ENCODE measurements at regions not wholly inside any gene's neighbourhood (a gene's known extent, or its start where the extent isn't known, plus 50 kb on each side); places are given as distances from the start of the nearest gene placed in this dataset.
"Not testable (repeated sequence)": the region's sequence is repeated elsewhere in the genome, so short reads cannot be mapped to it uniquely, and the experiment has no call there.

DNA sequence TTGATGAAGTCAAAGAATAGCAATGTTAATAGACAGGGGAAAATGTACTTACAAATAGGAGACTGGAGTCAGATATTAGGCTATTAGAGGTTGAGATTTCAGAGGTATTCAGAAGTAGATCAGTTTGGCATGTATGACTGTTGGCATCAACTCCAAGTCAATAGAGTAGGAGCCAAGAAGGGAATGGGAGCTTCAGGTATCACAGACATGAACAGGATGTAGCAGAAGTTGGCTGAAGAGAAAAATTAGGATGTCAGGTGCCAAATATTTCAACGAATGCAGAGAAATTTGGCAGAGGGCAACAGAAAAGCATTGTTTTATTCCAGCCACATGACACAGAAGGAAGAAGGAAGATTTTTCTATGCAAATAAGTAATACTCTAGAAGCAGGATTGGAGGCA is 69.7 kb downstream of the GLYATL1 start:
- H3K4me2 ChIP-seq: peak overlapping the region; percentile 40; the same call in 1 of the 2 replicates
- H3K4me3 ChIP-seq: no peak overlapping the region
- no peaks in the 10 kb centered on the region for H3K9me3 ChIP-seq
- no peaks in the 10 kb centered on the region for H3K27me3 ChIP-seq
- H3K27ac ChIP-seq: no peak overlapping the region
- H3K4me1 ChIP-seq: peaks cover 34% of the 10 kb centered on the region
- no peaks in the 10 kb centered on the region for H3K36me3 ChIP-seq
- no peak for TF ChIP-seq Cebpa-rat (IDR thresholded peaks at IDR 0.05)
- H4K20me1 ChIP-seq: no peaks in the 10 kb centered on the region
- no peak overlapping the region for H3K9ac ChIP-seq

DNA sequence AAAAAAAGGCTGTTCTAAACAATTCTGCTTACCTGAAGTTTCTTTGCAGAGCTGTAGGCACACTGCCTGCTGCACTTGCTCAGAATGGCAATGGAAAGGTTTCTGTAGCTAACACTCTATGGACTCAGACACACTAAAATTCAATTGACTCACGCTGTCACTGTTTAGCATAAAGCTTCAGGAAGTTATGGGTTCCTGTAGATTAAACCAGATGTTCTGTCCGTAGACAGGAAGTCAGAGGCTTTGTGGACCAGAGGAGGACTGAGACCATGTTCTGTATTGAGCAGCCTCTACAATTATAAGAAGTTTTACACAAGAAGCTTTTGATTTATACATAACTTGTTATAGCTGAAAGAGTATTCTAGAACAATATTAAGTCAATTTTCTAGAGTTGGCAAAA is 70.4 kb downstream of the GLYATL1 start:
- H3K4me2 ChIP-seq: peak overlapping the region; percentile 40
- H3K36me3 ChIP-seq: no peaks in the 10 kb centered on the region
- H3K27ac ChIP-seq: no peak overlapping the region
- no peaks in the 10 kb centered on the region for H3K27me3 ChIP-seq
- no peaks in the 10 kb centered on the region for H3K9me3 ChIP-seq
- H3K4me3 ChIP-seq: no peak overlapping the region
- no peaks in the 10 kb centered on the region for H4K20me1 ChIP-seq
- peaks cover 34% of the 10 kb centered on the region for H3K4me1 ChIP-seq
- H3K9ac ChIP-seq: no peak overlapping the region
- no peak for TF ChIP-seq Cebpa-rat (IDR thresholded peaks at IDR 0.05)

GRCh38 chr11:59010708-59011107 is 71.4 kb downstream of the GLYATL1 start:
- no peak for TF ChIP-seq Cebpa-rat (IDR thresholded peaks at IDR 0.05)
- peak overlapping the region; percentile 10; the same call in 1 of the 2 replicates for H3K4me2 ChIP-seq
- H3K4me3 ChIP-seq: no peak overlapping the region
- H3K4me1 ChIP-seq: peaks cover 34% of the 10 kb centered on the region
- H4K20me1 ChIP-seq: no peaks in the 10 kb centered on the region
- no peaks in the 10 kb centered on the region for H3K27me3 ChIP-seq
- no peaks in the 10 kb centered on the region for H3K36me3 ChIP-seq
- H3K27ac ChIP-seq: no peak overlapping the region
- no peak overlapping the region for H3K9ac ChIP-seq
- H3K9me3 ChIP-seq: peaks cover 5% of the 10 kb centered on the region; the same call in 1 of the 2 replicates

DNA sequence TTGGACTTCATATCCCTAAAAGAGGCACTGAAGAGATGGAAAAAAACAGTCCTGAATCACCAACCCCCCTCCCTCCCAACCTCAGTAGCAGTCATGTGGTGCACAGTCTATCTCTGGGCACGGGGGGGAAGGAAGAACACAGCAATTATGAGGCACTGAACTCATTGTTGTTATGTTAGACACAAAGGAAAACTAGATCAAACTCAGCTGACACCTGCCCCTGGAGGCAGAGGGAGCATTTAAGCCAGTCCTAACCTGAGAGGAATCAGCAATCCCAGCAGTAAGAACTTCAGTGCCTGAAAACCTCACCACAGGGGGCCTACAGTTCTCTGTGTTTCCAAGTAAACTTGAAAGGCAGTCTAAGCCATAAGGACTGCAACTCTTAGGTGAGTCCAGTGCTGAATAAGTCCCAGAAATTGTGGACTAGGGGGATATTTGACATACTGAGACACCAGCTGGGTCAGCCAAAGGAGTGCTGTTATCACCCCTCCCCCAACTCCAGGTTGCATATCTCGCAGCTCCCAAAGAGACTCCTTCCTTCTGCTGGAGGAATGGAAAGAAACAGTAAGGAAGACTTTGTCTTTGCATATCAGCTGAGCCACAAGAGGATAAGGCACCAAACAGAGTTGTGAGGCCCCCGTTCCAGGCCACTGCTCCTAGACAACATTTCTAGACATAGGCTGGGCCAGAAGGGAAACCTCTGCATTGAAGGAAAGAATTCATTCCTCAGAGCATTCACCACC is 72.5 kb downstream of the GLYATL1 start:
- H3K9ac ChIP-seq: no peak overlapping the region
- no peak overlapping the region for H3K27ac ChIP-seq
- H3K4me2 ChIP-seq: peak overlapping the region; percentile 42
- H3K4me3 ChIP-seq: no peak overlapping the region
- H4K20me1 ChIP-seq: no peaks in the 10 kb centered on the region
- H3K36me3 ChIP-seq: no peaks in the 10 kb centered on the region
- no peaks in the 10 kb centered on the region for H3K27me3 ChIP-seq
- H3K4me1 ChIP-seq: peaks cover 34% of the 10 kb centered on the region
- TF ChIP-seq Cebpa-rat (IDR thresholded peaks at IDR 0.05): no peak
- peaks cover 5% of the 10 kb centered on the region; the same call in 1 of the 2 replicates for H3K9me3 ChIP-seq

- peaks cover 5% of the 10 kb centered on the region; the same call in 1 of the 2 replicates for H3K9me3 ChIP-seq
- H3K9ac ChIP-seq: no peak overlapping the region
- H4K20me1 ChIP-seq: no peaks in the 10 kb centered on the region
- no peak overlapping the region for H3K27ac ChIP-seq
- no peaks in the 10 kb centered on the region for H3K27me3 ChIP-seq
- peak overlapping the region; percentile 42 for H3K4me2 ChIP-seq
- peaks cover 34% of the 10 kb centered on the region for H3K4me1 ChIP-seq
- TF ChIP-seq Cebpa-rat (IDR thresholded peaks at IDR 0.05): no peak
- no peaks in the 10 kb centered on the region for H3K36me3 ChIP-seq
- no peak overlapping the region for H3K4me3 ChIP-seq
Measured at GRCh38 chr11:59012398-59013265, 73.3 kb downstream of the GLYATL1 start.

DNA sequence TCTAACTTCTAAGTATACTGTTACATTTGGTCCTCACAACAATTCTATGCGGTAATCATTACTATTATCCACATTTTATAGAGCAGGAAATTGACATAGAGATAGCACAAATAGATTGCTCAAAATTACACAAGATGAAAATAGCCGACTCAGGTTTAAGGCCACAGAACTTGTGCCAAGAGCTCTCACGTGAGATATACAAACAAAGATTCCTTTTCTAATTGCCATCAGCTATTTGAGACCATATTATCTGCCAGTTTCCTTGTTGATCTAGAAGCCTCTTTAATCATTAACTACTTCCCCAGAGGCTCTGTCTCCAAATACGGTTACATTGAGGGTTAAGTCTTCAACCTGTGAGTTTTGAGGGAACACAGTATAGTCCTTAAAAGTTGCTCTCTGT is 61.0 kb upstream of the GLYATL1B start:
- Histone ChIP-seq H4K20me1 (no peaks in the 10 kb centered on the region), H3K4me3 (no peak overlapping the region), H3K9ac (no peak overlapping the region), H3K4me2 (no peak overlapping the region), H3K4me1 (no peaks in the 10 kb centered on the region), H3K27me3 (no peaks in the 10 kb centered on the region), H3K27ac (no peak overlapping the region), H3K36me3 (no peaks in the 10 kb centered on the region), H3K9me3 (no peaks in the 10 kb centered on the region)
- TF ChIP-seq Cebpa-rat (IDR thresholded peaks at IDR 0.05): no peak

GRCh38 chr11:59028105-59028504 is 58.0 kb upstream of the GLYATL1B start:
- no peaks in the 10 kb centered on the region for H3K27me3 ChIP-seq
- H3K4me1 ChIP-seq: no peaks in the 10 kb centered on the region
- no peaks in the 10 kb centered on the region for H4K20me1 ChIP-seq
- no peak overlapping the region for H3K4me3 ChIP-seq
- H3K9ac ChIP-seq: no peak overlapping the region
- no peaks in the 10 kb centered on the region for H3K9me3 ChIP-seq
- H3K27ac ChIP-seq: no peak overlapping the region
- no peaks in the 10 kb centered on the region for H3K36me3 ChIP-seq
- no peak for TF ChIP-seq Cebpa-rat (IDR thresholded peaks at IDR 0.05)
- H3K4me2 ChIP-seq: no peak overlapping the region

GRCh38 chr11:59029366-59029889 is 56.7 kb upstream of the GLYATL1B start:
- Histone ChIP-seq H3K4me3 (no peak overlapping the region), H3K4me2 (no peak overlapping the region), H4K20me1 (no peaks in the 10 kb centered on the region), H3K9ac (no peak overlapping the region), H3K27me3 (no peaks in the 10 kb centered on the region), H3K9me3 (no peaks in the 10 kb centered on the region), H3K27ac (no peak overlapping the region), H3K36me3 (no peaks in the 10 kb centered on the region), H3K4me1 (no peaks in the 10 kb centered on the region)
- TF ChIP-seq Cebpa-rat (IDR thresholded peaks at IDR 0.05): no peak

GRCh38 chr11:59030037-59030436 is 56.1 kb upstream of the GLYATL1B start:
- no peak overlapping the region for H3K27ac ChIP-seq
- no peak for TF ChIP-seq Cebpa-rat (IDR thresholded peaks at IDR 0.05)

GRCh38 chr11:59031746-59032145 is 54.4 kb upstream of the GLYATL1B start:
- not testable (repeated sequence) for H3K27me3 ChIP-seq, H3K4me1 ChIP-seq, H3K4me3 ChIP-seq, H3K27ac ChIP-seq, H3K4me2 ChIP-seq, H4K20me1 ChIP-seq, H3K9ac ChIP-seq, H3K9me3 ChIP-seq, H3K36me3 ChIP-seq

More at GRCh38 chr11:59030037-59030436, 56.1 kb upstream of the GLYATL1B start:
- no peak overlapping the region for H3K4me2 ChIP-seq
- H3K4me1 ChIP-seq: no peaks in the 10 kb centered on the region
- no peaks in the 10 kb centered on the region for H3K9me3 ChIP-seq
- H3K27me3 ChIP-seq: no peaks in the 10 kb centered on the region
- H3K9ac ChIP-seq: no peak overlapping the region
- H3K36me3 ChIP-seq: no peaks in the 10 kb centered on the region
- no peak overlapping the region for H3K4me3 ChIP-seq
- no peaks in the 10 kb centered on the region for H4K20me1 ChIP-seq
